ENCODE measurements at regions not wholly inside any gene's neighbourhood (a gene's known extent, or its start where the extent isn't known, plus 50 kb on each side); places are given as distances from the start of the nearest gene placed in this dataset.

DNA sequence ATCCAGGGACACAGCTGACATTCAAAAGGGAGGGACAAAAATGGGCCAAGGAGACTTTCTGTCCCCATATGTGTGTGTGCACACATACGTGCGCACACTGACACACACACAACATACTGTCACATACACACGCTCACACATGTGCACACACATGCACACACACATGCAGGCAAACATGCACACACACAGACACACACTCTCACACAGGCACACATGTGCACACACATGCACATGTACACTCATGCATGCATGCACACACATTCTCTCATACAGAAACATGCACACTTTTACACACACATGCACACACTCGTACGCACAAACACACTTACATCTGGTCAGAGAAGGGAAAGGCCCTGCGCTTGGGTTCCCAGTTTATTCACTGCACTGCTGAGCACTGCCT lies 155.1 kb upstream of the MKI67 start:
- no peaks in the 10 kb centered on the region for H3K9me3 ChIP-seq
- H3K27ac ChIP-seq, result no peak overlapping the region
- H3K4me3 ChIP-seq, result no peak overlapping the region
- H3K4me1 ChIP-seq, result no peaks in the 10 kb centered on the region
- no peak for TF ChIP-seq POLR2A (IDR thresholded peaks at IDR 0.05)
- DNase-seq, result no peak
- peaks cover 1 to 42% (median 3%) of the 10 kb centered on the region in 3 donors for H3K27me3 ChIP-seq
- WGBS, 2 donors, result 82 to 83% methylated on average over 6 of the region's 6 CpGs
- intact Hi-C loops (cut with DNase I), result no loop called here
- no peaks in the 10 kb centered on the region for H3K36me3 ChIP-seq

DNA sequence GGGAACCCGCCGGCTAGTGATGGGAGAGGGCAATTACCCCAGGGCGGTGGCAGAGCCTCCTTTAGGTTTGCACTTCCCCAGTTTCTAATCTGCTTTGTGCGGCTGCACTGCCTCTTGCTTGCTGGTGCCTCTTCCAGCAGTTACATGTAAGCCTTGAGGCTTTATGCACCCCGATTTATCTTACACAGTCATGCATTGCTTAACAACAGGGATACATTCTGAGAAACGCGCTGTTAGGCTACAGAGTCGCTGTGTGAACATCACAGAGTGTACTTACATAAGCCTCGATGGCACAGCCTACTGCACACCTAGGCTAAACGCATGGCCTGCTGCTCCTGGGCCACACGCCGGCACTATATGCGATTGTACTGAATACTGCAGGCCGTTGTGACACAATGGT lies 155.6 kb upstream of the MKI67 start:
- Histone ChIP-seq H3K27me3 (peaks cover 3 to 46% (median 5%) of the 10 kb centered on the region in 3 donors), H3K27ac (no peak overlapping the region), H3K9me3 (no peaks in the 10 kb centered on the region), H3K4me1 (no peaks in the 10 kb centered on the region), H3K36me3 (no peaks in the 10 kb centered on the region), H3K4me3 (no peak overlapping the region)
- intact Hi-C loops (cut with DNase I), result no loop called here
- no peak for DNase-seq
- 91 to 93% methylated on average over 14 of the region's 14 CpGs for WGBS, 2 donors
- TF ChIP-seq POLR2A (IDR thresholded peaks at IDR 0.05) (no peak), POLR2AphosphoS5 (IDR thresholded peaks at IDR 0.05) (no peak), EP300 (IDR thresholded peaks at IDR 0.05) (no peak)
- TF ChIP-seq, protein P1, sequence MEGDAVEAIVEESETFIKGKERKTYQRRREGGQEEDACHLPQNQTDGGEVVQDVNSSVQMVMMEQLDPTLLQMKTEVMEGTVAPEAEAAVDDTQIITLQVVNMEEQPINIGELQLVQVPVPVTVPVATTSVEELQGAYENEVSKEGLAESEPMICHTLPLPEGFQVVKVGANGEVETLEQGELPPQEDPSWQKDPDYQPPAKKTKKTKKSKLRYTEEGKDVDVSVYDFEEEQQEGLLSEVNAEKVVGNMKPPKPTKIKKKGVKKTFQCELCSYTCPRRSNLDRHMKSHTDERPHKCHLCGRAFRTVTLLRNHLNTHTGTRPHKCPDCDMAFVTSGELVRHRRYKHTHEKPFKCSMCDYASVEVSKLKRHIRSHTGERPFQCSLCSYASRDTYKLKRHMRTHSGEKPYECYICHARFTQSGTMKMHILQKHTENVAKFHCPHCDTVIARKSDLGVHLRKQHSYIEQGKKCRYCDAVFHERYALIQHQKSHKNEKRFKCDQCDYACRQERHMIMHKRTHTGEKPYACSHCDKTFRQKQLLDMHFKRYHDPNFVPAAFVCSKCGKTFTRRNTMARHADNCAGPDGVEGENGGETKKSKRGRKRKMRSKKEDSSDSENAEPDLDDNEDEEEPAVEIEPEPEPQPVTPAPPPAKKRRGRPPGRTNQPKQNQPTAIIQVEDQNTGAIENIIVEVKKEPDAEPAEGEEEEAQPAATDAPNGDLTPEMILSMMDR (IDR thresholded peaks at IDR 0.05), result no peak

DNA sequence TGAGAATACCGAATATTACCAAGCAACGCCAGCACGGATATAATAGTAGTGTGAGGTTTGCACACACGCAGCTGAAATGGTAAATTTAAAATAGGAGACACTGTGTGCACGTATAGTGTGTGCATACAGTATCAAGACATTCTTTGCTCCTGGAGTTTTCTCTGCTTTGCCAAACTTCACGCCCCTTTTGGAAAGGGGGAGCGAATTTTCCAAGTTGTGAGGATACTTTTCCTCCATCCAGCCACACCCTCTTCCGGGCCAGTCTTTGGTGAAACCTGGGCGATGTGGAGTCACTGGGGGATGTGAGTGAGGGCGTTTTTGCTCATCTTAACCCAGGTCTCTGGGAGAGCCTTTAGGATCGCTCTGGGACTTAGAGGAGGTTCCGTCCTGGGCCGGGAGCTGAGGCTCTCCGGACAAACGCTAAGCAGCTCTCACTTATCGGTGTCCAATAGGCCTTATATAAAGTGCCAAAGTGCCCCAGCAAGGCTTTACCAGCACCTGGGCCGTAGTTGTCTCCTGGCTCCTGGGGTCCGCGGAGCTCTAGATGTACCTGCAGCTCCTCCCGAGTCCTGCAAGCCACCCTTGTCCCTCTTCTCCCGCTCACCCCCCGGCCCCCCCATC lies 160.0 kb upstream of the MKI67 start:
- WGBS, 2 donors, result 36 to 38% methylated on average over 22 of the region's 22 CpGs
- peaks cover 7 to 56% (median 17%) of the 10 kb centered on the region in 3 donors for H3K27me3 ChIP-seq
- no peak for DNase-seq
- H3K4me3 ChIP-seq, result no peak overlapping the region
- no peak overlapping the region for H3K27ac ChIP-seq
- no peaks in the 10 kb centered on the region for H3K4me1 ChIP-seq
- no peaks in the 10 kb centered on the region for H3K36me3 ChIP-seq
- intact Hi-C loops (cut with DNase I), result no loop called here
- TF ChIP-seq POLR2AphosphoS5 (IDR thresholded peaks at IDR 0.05), result no peak
- TF ChIP-seq, protein P1 (IDR thresholded peaks at IDR 0.05), result no peak
- peaks cover 0 to 10% (median 3%) of the 10 kb centered on the region in 4 donors for H3K9me3 ChIP-seq

DNA sequence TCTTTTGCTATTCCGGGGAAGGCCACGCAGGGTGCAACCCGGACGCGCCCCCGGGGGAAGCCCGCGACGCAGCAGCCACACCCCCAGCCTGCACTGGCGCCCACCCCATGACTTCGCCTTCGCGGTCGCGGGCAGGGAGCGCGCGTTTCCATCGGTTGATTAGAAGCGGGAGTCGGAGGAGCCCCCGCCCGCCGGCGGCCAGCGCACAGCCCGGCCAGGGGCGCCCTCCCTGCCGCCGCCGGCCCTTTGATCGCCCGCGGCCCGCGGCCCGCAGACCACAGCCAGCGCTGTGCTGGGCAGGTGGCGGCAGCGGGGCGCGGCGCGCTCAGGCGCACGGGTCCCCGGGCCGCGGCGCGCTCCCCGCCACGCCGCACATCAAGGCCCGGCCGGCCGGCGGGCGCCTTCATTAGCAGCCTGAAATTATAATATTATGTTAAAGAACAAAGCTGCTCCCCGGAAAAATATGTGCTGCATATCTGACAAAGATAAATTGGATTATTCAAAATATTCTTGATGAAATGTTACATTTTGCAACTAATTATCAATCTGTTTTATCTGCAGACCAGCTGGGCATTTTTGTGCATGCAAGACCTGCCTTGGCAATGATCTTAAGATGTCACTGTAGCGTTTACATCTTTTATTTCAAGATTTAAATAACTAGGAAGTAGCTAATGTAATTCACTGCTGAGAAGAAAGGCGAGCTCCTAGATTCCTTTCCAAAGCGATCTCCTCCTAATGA lies 160.7 kb upstream of the MKI67 start:
- Histone ChIP-seq H3K9me3 (peaks cover 0 to 12% (median 5%) of the 10 kb centered on the region in 4 donors), H3K4me1 (no peaks in the 10 kb centered on the region), H3K27ac (no peak overlapping the region), H3K27me3 (peaks cover 7 to 56% (median 17%) of the 10 kb centered on the region in 3 donors), H3K4me3 (no peak overlapping the region), H3K36me3 (no peaks in the 10 kb centered on the region)
- intact Hi-C loops (cut with DNase I), result no loop called here
- WGBS, 2 donors, result 5 to 9% methylated on average over 63 of the region's 63 CpGs
- no peak for TF ChIP-seq POLR2A (IDR thresholded peaks at IDR 0.05)
- no peak for TF ChIP-seq POLR2AphosphoS5 (IDR thresholded peaks at IDR 0.05)
- TF ChIP-seq, protein P1 (IDR thresholded peaks at IDR 0.05), result no peak
- no peak for TF ChIP-seq EP300 (IDR thresholded peaks at IDR 0.05)
- DNase-seq, result no peak

DNA sequence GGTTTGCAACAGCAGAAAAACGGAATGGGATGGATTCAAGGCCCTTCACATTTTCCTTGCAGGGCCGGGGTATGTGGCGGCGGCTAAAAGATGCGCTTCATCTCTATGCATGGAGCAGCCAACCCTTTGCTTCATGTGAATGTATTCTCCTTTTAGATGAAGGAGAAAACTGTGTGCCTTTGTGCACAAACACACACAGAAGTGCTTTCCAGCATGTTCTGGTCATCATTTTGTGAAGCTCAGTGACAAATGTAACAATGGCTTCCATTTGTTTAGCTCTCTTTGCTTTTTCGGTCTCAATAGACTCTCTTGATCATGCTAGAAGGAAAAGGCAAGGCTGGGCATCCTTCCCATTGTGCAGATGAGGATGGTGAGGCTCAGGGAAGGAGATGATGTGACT lies 161.7 kb upstream of the MKI67 start:
- Histone ChIP-seq H3K9me3 (peaks cover 0 to 12% (median 5%) of the 10 kb centered on the region in 4 donors), H3K36me3 (no peaks in the 10 kb centered on the region), H3K4me3 (no peak overlapping the region), H3K27me3 (peaks cover 7 to 56% (median 17%) of the 10 kb centered on the region in 3 donors), H3K27ac (no peak overlapping the region), H3K4me1 (no peaks in the 10 kb centered on the region)
- no peak for TF ChIP-seq POLR2AphosphoS5 (IDR thresholded peaks at IDR 0.05)
- TF ChIP-seq EP300 (IDR thresholded peaks at IDR 0.05), result no peak
- TF ChIP-seq, protein P1 (IDR thresholded peaks at IDR 0.05), result no peak
- TF ChIP-seq POLR2A (IDR thresholded peaks at IDR 0.05), result no peak
- WGBS, 2 donors, result 83 to 84% methylated on average over 6 of the region's 6 CpGs
- DNase-seq, result no peak
- intact Hi-C loops (cut with DNase I), result no loop called here

Data from sigmoid colon (tissue), 6 donors.